ENCODE measurements at regions not wholly inside any gene's neighbourhood (a gene's known extent, or its start where the extent isn't known, plus 50 kb on each side); places are given as distances from the start of the nearest gene placed in this dataset.

DNA sequence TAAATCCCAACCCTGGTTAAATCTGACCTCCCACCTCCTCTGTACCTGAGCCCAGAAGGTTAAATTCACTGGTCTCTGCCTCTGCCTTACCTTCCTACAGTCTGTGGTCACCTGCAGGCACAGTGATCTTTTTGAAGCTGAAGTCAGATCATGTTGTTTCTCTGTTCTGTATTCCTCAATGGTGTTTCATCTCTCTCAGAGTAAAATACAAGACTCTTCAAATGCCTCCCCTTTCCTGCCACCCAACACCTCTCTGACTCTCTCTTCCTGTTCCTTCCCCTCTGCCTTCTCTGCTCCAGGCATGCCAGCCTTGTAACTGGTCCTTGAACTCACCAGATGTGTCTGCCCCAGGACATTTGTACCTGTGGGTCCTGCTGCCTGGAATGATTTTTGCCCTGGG is 219.3 kb downstream of the UXS1 start:
- Histone ChIP-seq H3K4me3 (ENCODE audit: insufficient read depth, low read depth, low read length) (no peak overlapping the region), H3K27me3 (ENCODE audit: control insufficient read depth, insufficient read depth, low read length) (no peaks in the 10 kb centered on the region), H3K36me3 (replicated peaks; ENCODE audit: control insufficient read depth, insufficient read depth, low read length) (no peaks in the 10 kb centered on the region)
- no peak for DNase-seq

DNA sequence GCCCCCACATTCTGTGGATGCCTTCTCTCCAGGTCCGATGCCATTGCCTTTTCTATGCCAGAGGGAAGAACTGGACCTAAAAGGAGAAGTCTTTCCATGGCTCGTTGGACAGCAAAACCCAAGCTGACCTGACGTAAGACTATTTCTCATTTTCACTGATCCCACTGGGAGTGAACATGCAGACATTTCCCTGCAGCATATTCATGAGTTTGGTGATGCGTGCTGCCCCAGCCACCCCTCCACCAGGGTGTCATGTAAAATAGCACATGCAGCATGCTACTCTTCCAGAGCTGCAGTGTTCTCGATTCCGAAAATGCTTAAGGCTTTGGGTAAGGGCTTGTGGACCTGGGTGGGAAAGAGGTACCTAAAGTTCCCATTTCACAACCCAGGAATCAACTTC is 221.2 kb downstream of the UXS1 start:
- Histone ChIP-seq H3K27me3 (ENCODE audit: control insufficient read depth, insufficient read depth, low read length) (no peaks in the 10 kb centered on the region), H3K4me3 (ENCODE audit: insufficient read depth, low read depth, low read length) (no peak overlapping the region), H3K36me3 (replicated peaks; ENCODE audit: control insufficient read depth, insufficient read depth, low read length) (no peaks in the 10 kb centered on the region)
- no peak for DNase-seq

DNA sequence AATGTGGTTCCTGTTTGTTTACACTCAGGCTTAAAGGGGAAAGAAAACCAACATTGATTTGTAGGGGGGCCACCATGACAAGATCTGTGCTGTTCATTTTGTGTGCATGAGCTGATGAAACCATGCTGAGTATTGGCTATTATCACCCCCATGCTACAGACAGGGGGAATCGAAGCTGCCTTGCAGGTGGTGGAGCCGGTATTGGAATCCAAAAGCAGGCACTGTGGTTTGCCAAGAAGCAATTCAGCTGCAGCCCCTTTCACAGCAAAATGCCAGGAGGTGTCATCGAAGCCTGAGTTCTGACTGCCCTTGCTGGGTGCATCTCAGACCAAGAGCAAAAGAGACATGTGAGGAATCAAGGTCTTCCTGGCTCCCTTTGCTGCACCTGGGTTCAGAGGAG is 221.9 kb downstream of the UXS1 start:
- peak; percentile 18 for DNase-seq
- Histone ChIP-seq H3K36me3 (replicated peaks; ENCODE audit: control insufficient read depth, insufficient read depth, low read length) (no peaks in the 10 kb centered on the region), H3K27me3 (ENCODE audit: control insufficient read depth, insufficient read depth, low read length) (no peaks in the 10 kb centered on the region), H3K4me3 (ENCODE audit: insufficient read depth, low read depth, low read length) (no peak overlapping the region)

DNA sequence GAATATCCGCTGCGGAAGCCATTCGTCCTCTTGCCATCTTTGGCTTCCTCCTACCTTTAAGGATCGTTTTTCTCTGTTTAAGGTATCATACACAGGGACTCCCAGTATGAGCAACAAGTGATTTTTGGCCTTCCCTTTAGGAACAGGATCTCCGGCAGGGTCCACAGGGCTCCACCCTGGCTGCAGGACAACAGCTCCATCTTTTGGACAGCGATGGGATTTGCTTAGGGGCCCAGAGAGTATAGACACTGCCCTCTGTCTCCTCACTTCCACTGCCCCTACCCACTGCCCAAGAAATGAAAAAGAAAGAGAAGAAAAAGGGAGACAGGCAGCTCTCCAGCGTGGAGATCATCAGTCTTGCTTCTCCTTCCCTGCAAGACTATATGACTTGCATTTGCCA is 224.5 kb downstream of the UXS1 start:
- Histone ChIP-seq H3K4me3 (ENCODE audit: insufficient read depth, low read depth, low read length) (no peak overlapping the region), H3K36me3 (replicated peaks; ENCODE audit: control insufficient read depth, insufficient read depth, low read length) (no peaks in the 10 kb centered on the region), H3K27me3 (ENCODE audit: control insufficient read depth, insufficient read depth, low read length) (no peaks in the 10 kb centered on the region)
- peak; percentile 86 for DNase-seq

DNA sequence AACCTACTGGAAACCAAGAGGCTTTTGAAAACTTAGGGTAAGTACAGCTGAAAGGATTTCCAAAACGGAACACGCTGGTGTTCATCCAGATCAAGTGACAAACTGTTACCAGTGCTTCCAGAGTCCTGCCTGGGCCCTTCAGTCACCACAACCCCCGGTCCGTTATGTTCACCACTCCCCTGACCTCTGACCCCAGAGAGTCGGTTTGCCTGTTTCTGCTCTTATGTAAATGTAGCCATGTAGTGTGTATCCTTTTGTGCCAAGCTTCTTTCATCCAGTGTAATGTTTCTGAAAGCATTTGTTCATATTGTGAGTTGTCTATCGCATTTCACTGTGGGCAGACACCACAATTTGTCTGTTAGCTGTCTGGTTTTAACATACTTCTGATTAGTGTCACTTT is 217.5 kb downstream of the NCK2 start:
- Histone ChIP-seq H3K4me3 (ENCODE audit: insufficient read depth, low read depth, low read length) (no peak overlapping the region), H3K27me3 (ENCODE audit: control insufficient read depth, insufficient read depth, low read length) (no peaks in the 10 kb centered on the region), H3K36me3 (replicated peaks; ENCODE audit: control insufficient read depth, insufficient read depth, low read length) (no peaks in the 10 kb centered on the region)
- DNase-seq: no peak

DNA sequence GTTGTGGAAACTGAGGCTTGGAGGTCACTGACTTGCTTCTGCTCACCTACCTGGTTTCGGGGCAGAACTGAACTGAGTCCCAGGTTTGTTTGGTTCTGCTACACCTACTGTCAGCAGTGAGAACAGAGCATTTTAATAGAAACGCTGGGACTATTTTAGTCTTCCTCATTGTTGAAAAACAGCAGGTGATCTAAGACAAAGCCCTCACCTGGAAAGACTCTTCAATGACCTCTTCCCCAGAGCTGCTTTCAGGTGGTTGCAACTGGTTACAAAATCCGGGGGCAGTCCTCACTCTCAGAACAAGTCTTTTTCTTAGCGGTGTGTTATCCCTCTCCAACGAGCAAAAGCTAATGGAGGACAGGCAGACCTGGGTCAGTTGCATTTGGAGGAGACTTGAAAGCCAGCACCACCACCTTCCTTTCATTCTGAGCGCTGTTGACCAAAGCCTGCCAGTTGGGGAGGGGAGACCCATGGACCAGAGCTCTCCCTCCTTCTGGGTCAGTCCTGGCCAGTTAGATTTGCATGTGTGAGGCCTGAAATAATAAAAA is 217.0 kb downstream of the NCK2 start:
- Histone ChIP-seq H3K4me3 (ENCODE audit: insufficient read depth, low read depth, low read length) (no peak overlapping the region), H3K36me3 (replicated peaks; ENCODE audit: control insufficient read depth, insufficient read depth, low read length) (no peaks in the 10 kb centered on the region), H3K27me3 (ENCODE audit: control insufficient read depth, insufficient read depth, low read length) (no peaks in the 10 kb centered on the region)
- DNase-seq: peak; percentile 60

DNA sequence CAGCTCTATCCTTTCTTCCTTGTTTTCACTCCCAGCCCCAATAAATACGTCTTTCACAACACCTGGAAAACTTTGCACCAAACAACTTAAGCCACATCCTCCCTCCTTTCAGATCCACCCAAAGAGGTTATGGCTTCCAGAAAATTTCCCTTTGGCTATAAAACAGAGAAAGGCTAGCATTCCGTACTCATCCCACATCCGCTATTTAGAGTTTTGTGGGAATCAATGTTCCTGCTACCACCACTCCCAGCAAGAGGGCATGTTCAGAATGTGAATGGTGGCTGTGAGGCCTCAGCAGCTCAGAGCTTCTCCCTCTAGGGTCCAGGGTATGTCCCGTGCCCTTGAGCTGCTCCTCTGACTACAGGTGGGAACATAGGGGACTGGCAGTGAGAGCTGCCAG is 214.6 kb downstream of the NCK2 start:
- Histone ChIP-seq H3K4me3 (ENCODE audit: insufficient read depth, low read depth, low read length) (no peak overlapping the region), H3K27me3 (ENCODE audit: control insufficient read depth, insufficient read depth, low read length) (no peaks in the 10 kb centered on the region; the same call in 1 of the 2 replicates), H3K36me3 (replicated peaks; ENCODE audit: control insufficient read depth, insufficient read depth, low read length) (no peaks in the 10 kb centered on the region)
- no peak for DNase-seq

DNA sequence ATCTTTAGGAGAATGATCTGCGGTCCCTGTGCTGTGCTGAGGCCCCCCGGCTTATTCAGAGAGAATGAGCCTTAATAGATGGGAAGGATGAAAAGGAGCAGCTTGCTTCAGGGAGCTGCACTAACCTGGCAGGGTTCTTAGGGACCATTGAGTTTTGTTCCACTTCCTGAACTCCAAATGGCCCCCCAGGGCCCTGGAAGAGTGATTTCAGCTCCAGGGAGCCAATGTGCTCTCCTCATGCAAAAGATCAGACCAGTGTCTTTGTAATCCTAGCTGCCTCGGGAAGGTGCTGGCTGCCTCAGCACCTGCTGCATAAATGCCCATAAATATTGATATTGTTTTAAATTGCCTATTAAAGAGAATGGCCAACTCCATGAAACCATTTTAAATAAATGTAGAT is 210.2 kb downstream of the NCK2 start:
- H3K36me3 ChIP-seq (replicated peaks; ENCODE audit: control insufficient read depth, insufficient read depth, low read length): no peaks in the 10 kb centered on the region
- no peak overlapping the region for H3K4me3 ChIP-seq (ENCODE audit: insufficient read depth, low read depth, low read length)
- peaks cover 3% of the 10 kb centered on the region; the same call in 1 of the 2 replicates for H3K27me3 ChIP-seq (ENCODE audit: control insufficient read depth, insufficient read depth, low read length)
- no peak for DNase-seq

DNA sequence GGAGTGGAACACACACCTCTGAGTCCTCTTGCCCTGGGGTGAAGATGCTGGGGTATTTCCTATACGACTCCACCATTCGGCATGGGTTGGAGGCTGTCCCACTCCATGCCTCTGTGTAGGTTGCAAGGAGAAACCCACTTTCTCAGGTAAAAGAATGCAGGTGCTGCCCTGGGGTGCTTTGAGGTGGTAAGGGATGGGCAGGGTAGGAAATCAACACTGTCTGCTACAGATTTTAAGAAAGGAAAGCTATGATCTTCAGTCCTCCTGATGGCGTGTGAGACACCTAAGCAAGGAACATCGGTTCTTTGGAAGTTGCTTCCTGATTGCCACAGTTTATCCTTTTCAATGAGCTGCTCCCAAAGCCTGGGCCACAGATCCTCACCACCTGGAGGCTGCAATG is 209.2 kb downstream of the NCK2 start:
- no peak for DNase-seq
- no peaks in the 10 kb centered on the region for H3K36me3 ChIP-seq (replicated peaks; ENCODE audit: control insufficient read depth, insufficient read depth, low read length)
- H3K27me3 ChIP-seq (ENCODE audit: control insufficient read depth, insufficient read depth, low read length): peaks cover 3% of the 10 kb centered on the region; the same call in 1 of the 2 replicates
- H3K4me3 ChIP-seq (ENCODE audit: insufficient read depth, low read depth, low read length): no peak overlapping the region

DNA sequence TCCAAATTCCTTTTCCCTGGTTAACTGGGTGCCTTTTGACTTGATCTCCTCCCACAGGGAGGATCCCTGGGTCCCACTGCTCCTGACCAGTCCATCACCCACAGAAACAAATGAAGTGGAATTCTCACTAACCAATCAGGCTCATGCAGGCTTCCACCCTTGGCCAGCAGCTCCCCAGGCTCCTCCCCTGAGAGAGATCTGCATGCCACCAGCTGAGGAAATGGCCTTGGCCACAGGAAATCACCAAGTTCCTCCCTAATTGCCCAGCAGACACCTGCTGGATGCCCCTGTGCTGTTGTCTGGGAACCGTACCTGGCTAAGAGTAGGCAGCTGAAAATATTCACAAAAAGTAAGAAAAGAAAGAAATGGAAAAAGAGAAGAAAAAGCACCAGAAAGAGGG is 207.4 kb downstream of the NCK2 start:
- H3K27me3 ChIP-seq (ENCODE audit: control insufficient read depth, insufficient read depth, low read length): peaks cover 3% of the 10 kb centered on the region; the same call in 1 of the 2 replicates
- DNase-seq: no peak

DNA sequence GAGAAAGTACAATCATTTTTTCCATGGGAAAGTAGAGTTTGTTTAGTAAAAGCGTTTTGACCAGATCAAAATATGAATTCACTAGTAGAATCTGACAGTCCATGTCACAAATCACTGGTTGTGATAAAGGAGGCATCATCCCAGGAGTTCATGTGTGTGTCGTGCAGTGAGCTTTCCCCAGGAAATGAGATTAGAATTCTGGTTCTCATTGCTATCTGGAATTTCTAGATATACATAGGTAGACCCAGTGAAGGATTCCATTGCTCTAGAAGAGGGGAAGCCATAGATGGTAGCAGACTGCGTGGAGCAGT is 206.6 kb downstream of the NCK2 start:
- DNase-seq: no peak
- Histone ChIP-seq H3K27me3 (ENCODE audit: control insufficient read depth, insufficient read depth, low read length) (peaks cover 3% of the 10 kb centered on the region; the same call in 1 of the 2 replicates), H3K36me3 (replicated peaks; ENCODE audit: control insufficient read depth, insufficient read depth, low read length) (no peaks in the 10 kb centered on the region), H3K4me3 (ENCODE audit: insufficient read depth, low read depth, low read length) (no peak overlapping the region)

More for the DNA sequence above, 207.4 kb downstream of the NCK2 start:
- H3K36me3 ChIP-seq (replicated peaks; ENCODE audit: control insufficient read depth, insufficient read depth, low read length): no peaks in the 10 kb centered on the region
- no peak overlapping the region for H3K4me3 ChIP-seq (ENCODE audit: insufficient read depth, low read depth, low read length)

DNA sequence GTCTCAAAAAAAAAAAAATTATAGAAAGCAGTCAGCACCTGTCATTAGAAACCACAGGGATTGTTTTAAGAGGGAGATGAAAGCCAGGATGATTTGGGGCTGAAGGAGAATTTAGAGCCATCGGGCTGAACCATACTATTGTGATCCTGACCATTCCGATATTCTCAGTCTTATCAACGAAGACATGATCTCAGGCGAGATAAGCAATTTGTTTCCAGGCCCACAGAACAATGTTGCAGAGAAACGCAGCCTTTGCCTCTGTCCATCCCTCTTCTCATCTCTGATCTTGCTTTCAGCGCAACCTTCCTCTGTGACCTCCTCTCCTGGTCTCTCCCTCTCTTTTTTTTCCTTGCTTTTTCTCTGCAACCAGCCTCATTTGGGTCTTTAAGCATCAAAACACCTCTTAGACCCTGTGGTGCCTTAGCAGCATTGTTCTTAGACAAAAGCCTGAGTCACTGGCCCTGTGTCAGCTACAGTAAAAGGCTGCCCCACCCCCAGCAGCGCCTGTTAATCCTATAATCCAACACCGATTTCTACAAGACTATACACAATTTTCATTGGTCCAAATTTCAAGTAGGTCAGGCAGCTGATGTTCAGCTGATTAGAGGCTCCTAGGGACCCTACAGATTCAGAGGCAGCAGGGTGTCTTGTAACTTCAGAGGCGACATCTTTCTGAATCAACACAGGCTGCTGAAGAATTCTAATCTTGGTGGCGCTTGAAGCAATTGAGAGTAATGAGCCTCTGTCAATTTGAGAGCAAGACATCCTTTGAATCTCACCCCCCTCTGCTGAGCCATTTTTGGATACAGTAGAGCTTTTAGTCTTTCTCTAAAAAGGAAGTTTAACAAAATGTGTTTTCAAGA is 206.0 kb downstream of the NCK2 start:
- Histone ChIP-seq H3K27me3 (ENCODE audit: control insufficient read depth, insufficient read depth, low read length) (peaks cover 3% of the 10 kb centered on the region; the same call in 1 of the 2 replicates), H3K4me3 (ENCODE audit: insufficient read depth, low read depth, low read length) (no peak overlapping the region), H3K36me3 (replicated peaks; ENCODE audit: control insufficient read depth, insufficient read depth, low read length) (no peaks in the 10 kb centered on the region)
- peak; percentile 62 for DNase-seq

DNA sequence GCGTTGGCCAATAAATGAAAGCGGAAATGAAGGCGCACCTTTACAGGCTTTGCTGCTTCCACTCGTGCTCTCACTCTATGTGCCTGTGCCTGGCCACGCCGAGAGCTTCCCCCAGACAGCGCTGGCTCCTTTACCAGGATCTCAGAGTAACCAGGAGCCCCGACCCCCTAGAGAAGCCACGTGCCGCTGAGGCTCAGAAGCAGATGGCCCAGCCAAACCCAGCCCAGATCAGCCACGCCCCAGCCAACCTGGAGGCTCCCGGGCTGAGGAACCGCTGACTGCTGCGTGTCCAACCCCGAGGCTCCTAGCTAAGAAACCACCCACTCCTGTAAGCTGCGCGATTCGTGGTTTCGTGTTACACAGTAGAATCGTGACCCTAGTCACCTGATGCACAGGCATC is 199.3 kb downstream of the NCK2 start:
- no peak for DNase-seq
- H3K36me3 ChIP-seq (replicated peaks; ENCODE audit: control insufficient read depth, insufficient read depth, low read length): no peaks in the 10 kb centered on the region
- H3K4me3 ChIP-seq (ENCODE audit: insufficient read depth, low read depth, low read length): no peak overlapping the region
- no peaks in the 10 kb centered on the region for H3K27me3 ChIP-seq (ENCODE audit: control insufficient read depth, insufficient read depth, low read length)
